IPS-NIHi7 (cell line): ENCODE measurements at regions not wholly inside any gene's neighbourhood (a gene's known extent, or its start where the extent isn't known, plus 50 kb on each side); places are given as distances from the start of the nearest gene placed in this dataset.
A peak's percentile ranks its signal among the peaks of the same experiment; 100 is the strongest.

Experiments
- DNase-seq: peaks from one replicate; pipeline ENCODE4 v3.0.0; 2012; ENCODE audit warnings: mixed read lengths; ENCODE audit errors: extremely low spot score

GRCh38 chr4:1465173-1466033, 59.2 kb upstream of the NKX1-1 start:
- peak; percentile 6 for DNase-seq

GRCh38 chr4:1464581-1465171, 58.4 kb upstream of the NKX1-1 start:
- peak; percentile 21 for DNase-seq

GRCh38 chr4:1463927-1464540, 57.8 kb upstream of the NKX1-1 start:
- DNase-seq = peak; percentile 7

DNA sequence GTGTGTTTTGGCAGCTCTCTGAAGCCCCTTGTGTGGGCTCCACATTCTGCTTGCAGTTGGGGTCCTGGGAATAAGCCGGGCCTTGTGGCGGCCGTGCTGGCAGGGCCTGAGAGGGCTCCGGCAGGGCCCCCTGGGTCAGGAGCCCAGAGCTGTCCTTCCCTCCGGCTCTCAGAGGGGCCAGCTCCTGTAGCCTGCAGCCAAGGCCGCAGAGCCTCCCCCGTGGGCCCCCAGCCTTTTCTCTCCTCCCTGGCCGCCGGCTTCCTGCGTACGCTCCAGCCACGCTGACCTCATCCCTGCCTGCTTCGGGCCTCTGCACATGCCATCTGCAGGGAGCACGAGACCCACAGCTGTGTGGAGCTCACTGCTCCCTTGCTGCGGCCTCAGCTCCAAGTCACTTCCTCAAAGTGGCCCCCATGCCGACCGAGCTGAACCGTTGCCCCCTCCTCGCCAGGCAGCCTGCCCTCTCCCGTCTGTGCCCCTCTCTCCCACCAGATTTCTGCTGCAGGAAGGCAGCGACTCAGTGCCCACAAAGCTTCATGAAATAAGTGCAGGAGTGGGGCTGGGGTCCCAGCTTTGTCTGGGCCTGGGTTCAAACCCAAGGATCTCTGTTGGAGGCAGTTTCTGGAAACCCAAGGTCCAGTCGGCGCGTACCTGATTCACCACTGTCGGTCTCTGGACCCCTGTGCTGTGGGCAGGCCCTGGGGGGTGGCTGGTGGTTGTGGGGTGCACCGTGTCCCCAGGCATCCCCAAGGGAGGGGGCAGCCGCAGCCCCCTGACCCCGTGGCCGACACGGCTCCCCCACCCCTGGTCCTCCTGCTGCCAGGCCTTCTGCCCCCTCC, 57.1 kb upstream of the NKX1-1 start:
- peak; percentile 15 for DNase-seq

DNA sequence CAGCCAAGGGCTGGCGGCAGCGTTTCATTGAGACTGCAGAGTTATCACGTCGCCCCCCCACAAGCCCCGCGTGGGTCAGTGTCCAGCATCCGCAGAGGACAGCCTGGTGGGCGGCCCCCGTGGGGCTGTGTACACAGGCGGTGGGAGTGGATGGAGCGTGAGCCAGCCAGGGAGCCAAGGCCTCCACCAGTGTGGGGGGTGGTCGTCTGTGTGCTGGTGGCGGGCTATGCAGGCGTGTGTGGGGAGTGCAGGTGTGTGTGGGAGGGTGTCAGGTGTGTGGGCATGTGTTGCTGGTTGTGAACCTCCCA, 56.5 kb upstream of the NKX1-1 start:
- DNase-seq = no peak

GRCh38 chr4:1462009-1462767, 55.9 kb upstream of the NKX1-1 start:
- DNase-seq = peak; percentile 61

GRCh38 chr4:1460967-1461868, 55.0 kb upstream of the NKX1-1 start:
- peak; percentile 9 for DNase-seq

- peak; percentile 38 for DNase-seq
These were observed 53.7 kb upstream of the NKX1-1 start for GRCh38 chr4:1459722-1460511.

GRCh38 chr4:1459081-1459721, 53.0 kb upstream of the NKX1-1 start:
- peak; percentile 58 for DNase-seq

DNA sequence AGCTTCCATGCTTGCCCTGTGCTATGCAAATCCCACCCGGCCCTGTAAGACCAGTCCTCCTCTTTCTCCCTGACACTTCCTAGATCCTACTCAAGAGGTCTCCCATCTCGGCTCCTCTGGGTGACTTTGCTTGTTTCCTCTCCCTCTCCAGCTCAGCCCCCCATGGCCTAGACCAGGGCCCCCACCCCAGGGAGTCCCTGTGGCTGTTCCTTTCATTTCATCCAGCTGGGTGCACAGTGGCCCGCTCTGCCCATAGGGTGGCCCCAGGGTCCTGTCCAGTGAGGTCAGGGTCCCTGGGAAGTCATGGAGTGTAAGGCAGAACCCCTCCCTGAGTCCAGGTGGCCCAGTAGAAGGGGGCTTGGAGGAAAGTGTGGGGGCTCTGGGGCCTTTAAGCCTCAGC, 52.3 kb upstream of the NKX1-1 start:
- DNase-seq = no peak
